NCI-H2227 (cell line): ENCODE measurements at regions not wholly inside any gene's neighbourhood (a gene's known extent, or its start where the extent isn't known, plus 50 kb on each side); places are given as distances from the start of the nearest gene placed in this dataset.
A peak's percentile ranks its signal among the peaks of the same experiment; 100 is the strongest.
"Not testable (repeated sequence)": the region's sequence is repeated elsewhere in the genome, so short reads cannot be mapped to it uniquely, and the experiment has no call there.

Source experiments
- DNase-seq: peaks from one replicate; lab custom pipeline; 2025; ENCODE audit not compliant: unreplicated experiment; lab: John Stamatoyannopoulos, UW

GRCh38 chr20:52332649-52333250 lies 141.2 kb upstream of the ZFP64 start:
- DNase-seq = no peak

- no peak for DNase-seq
These were observed 140.7 kb upstream of the ZFP64 start for GRCh38 chr20:52332230-52332629.

- no peak for DNase-seq
These were observed 140.1 kb upstream of the ZFP64 start for GRCh38 chr20:52331655-52332054.

- no peak for DNase-seq
These were observed 129.8 kb upstream of the ZFP64 start for GRCh38 chr20:52321396-52321795.

GRCh38 chr20:52318651-52319050 lies 127.1 kb upstream of the ZFP64 start:
- DNase-seq = no peak

- peak; percentile 81 for DNase-seq
These were observed 121.9 kb upstream of the ZFP64 start for GRCh38 chr20:52313341-52313963.

GRCh38 chr20:52312132-52312729 lies 120.7 kb upstream of the ZFP64 start:
- DNase-seq = peak; percentile 82

GRCh38 chr20:52311209-52311794 lies 119.7 kb upstream of the ZFP64 start:
- DNase-seq = no peak

GRCh38 chr20:52309181-52309580 lies 117.6 kb upstream of the ZFP64 start:
- no peak for DNase-seq

- DNase-seq = no peak
These were observed 114.9 kb upstream of the ZFP64 start for GRCh38 chr20:52306477-52306876.

GRCh38 chr20:52305858-52306257 lies 114.3 kb upstream of the ZFP64 start:
- DNase-seq = no peak

- no peak for DNase-seq
These were observed 113.6 kb upstream of the ZFP64 start for GRCh38 chr20:52305024-52305645.

GRCh38 chr20:52303281-52303950 lies 111.8 kb upstream of the ZFP64 start:
- no peak for DNase-seq

GRCh38 chr20:52302736-52303135 lies 111.2 kb upstream of the ZFP64 start:
- DNase-seq = no peak

- DNase-seq = not testable (repeated sequence)
These were observed 110.5 kb upstream of the ZFP64 start for GRCh38 chr20:52302051-52302450.

GRCh38 chr20:52295556-52295955 lies 104.0 kb upstream of the ZFP64 start:
- no peak for DNase-seq

- no peak for DNase-seq
These were observed 102.6 kb upstream of the ZFP64 start for GRCh38 chr20:52294106-52294628.

- peak; percentile 58 for DNase-seq
These were observed 99.5 kb upstream of the ZFP64 start for GRCh38 chr20:52291109-52291508.

- DNase-seq = no peak
These were observed 99.0 kb upstream of the ZFP64 start for GRCh38 chr20:52290569-52290968.

- no peak for DNase-seq
These were observed 98.5 kb upstream of the ZFP64 start for GRCh38 chr20:52289956-52290565.

GRCh38 chr20:52280407-52280806 lies 88.8 kb upstream of the ZFP64 start:
- no peak for DNase-seq
